HG03439 (cell line): ENCODE measurements at regions not wholly inside any gene's neighbourhood (a gene's known extent, or its start where the extent isn't known, plus 50 kb on each side); places are given as distances from the start of the nearest gene placed in this dataset.
"Not testable (repeated sequence)": the region's sequence is repeated elsewhere in the genome, so short reads cannot be mapped to it uniquely, and the experiment has no call there.

ENCODE experiments used
- ATAC-seq: cut with Tn5 transposase; IDR thresholded peaks from one replicate; pipeline ENCODE4 v1.9.1; 2021; ENCODE audit warnings: mild to moderate bottlenecking, moderate library complexity; ENCODE audit not compliant: unreplicated experiment

GRCh38 chr10:45056806-45057205 is 56.1 kb downstream of the ZNF22 start:
- ATAC-seq: not testable (repeated sequence)

- ATAC-seq: no peak
Measured at GRCh38 chr10:45058580-45058979, 57.9 kb downstream of the ZNF22 start.

GRCh38 chr10:45058992-45059561 is 58.4 kb downstream of the ZNF22 start:
- no peak for ATAC-seq

- ATAC-seq: no peak
Measured at GRCh38 chr10:45059632-45060031, 58.9 kb downstream of the ZNF22 start.

- no peak for ATAC-seq
Measured at GRCh38 chr10:45061982-45062381, 61.3 kb downstream of the ZNF22 start.

- ATAC-seq: no peak
Measured at GRCh38 chr10:45063591-45064231, 63.0 kb downstream of the ZNF22 start.

GRCh38 chr10:45064998-45065397 is 64.3 kb downstream of the ZNF22 start:
- ATAC-seq: no peak

GRCh38 chr10:45071043-45071813 is 70.5 kb downstream of the ZNF22 start:
- no peak for ATAC-seq

- ATAC-seq: no peak
Measured at GRCh38 chr10:45075216-45075615, 74.5 kb downstream of the ZNF22 start.

GRCh38 chr10:45075826-45076380 is 75.2 kb downstream of the ZNF22 start:
- no peak for ATAC-seq

- ATAC-seq: no peak
Measured at GRCh38 chr10:45076891-45077290, 76.2 kb downstream of the ZNF22 start.

GRCh38 chr10:45080331-45080730 is 79.6 kb downstream of the ZNF22 start:
- no peak for ATAC-seq

GRCh38 chr10:45082176-45082575 is 81.5 kb downstream of the ZNF22 start:
- no peak for ATAC-seq

GRCh38 chr10:45091968-45092367 is 91.2 kb downstream of the ZNF22 start:
- no peak for ATAC-seq

GRCh38 chr10:45093945-45094344 is 93.2 kb downstream of the ZNF22 start:
- no peak for ATAC-seq

- ATAC-seq: no peak
Measured at GRCh38 chr10:45095286-45095685, 94.6 kb downstream of the ZNF22 start.

GRCh38 chr10:45096001-45096400 is 95.3 kb downstream of the ZNF22 start:
- ATAC-seq: no peak

- no peak for ATAC-seq
Measured at GRCh38 chr10:45100429-45100828, 99.7 kb downstream of the ZNF22 start.

- ATAC-seq: no peak
Measured at GRCh38 chr10:45104674-45105073, 104.0 kb downstream of the ZNF22 start.

GRCh38 chr10:45105309-45105708 is 104.6 kb downstream of the ZNF22 start:
- ATAC-seq: not testable (repeated sequence)

GRCh38 chr10:45106236-45106856 is 105.6 kb downstream of the ZNF22 start:
- ATAC-seq: no peak
